H9 (cell line): ENCODE measurements at regions not wholly inside any gene's neighbourhood (a gene's known extent, or its start where the extent isn't known, plus 50 kb on each side); places are given as distances from the start of the nearest gene placed in this dataset.
A peak's percentile ranks its signal among the peaks of the same experiment; 100 is the strongest.

Experiments used
- DNase-seq: peaks from one replicate; pipeline ENCODE4 v3.0.0-alpha.2; 2017
- H2AFZ ChIP-seq: one replicate; pipeline ENCODE4 v1.6.1; 2013; ENCODE audit warnings: mild to moderate bottlenecking, low read length, control low read depth, moderate library complexity
- H2AK5ac ChIP-seq: 2 replicates; pipeline ENCODE4 v1.6.1; 2013; ENCODE audit warnings: low read length, control low read depth, mixed read lengths; ENCODE audit not compliant: insufficient read length
- H2BK120ac ChIP-seq: one replicate; pipeline ENCODE4 v1.6.1; 2013; ENCODE audit warnings: low read depth, mild to moderate bottlenecking, low read length, control low read depth, inconsistent platforms; ENCODE audit not compliant: poor library complexity, severe bottlenecking
- H2BK12ac ChIP-seq: 2 replicates; pipeline ENCODE4 v1.6.1; 2013; ENCODE audit warnings: low read length, control low read depth, mixed read lengths, low read depth; ENCODE audit not compliant: insufficient read length
- H2BK15ac ChIP-seq: 2 replicates; pipeline ENCODE4 v1.6.1; 2013; ENCODE audit warnings: low read depth, low read length, control low read depth
- H2BK20ac ChIP-seq: one replicate; pipeline ENCODE4 v1.6.1; 2013; ENCODE audit warnings: low read depth, mild to moderate bottlenecking, low read length, control low read depth, inconsistent platforms; ENCODE audit not compliant: poor library complexity, severe bottlenecking
- H2BK5ac ChIP-seq: 2 replicates; pipeline ENCODE4 v1.6.1; 2013; ENCODE audit warnings: low read length, control low read depth, mixed read lengths; ENCODE audit not compliant: insufficient read length
- H3K14ac ChIP-seq: 2 replicates; pipeline ENCODE4 v1.6.1; 2013; ENCODE audit warnings: low read length, control low read depth; ENCODE audit not compliant: insufficient read depth
- H3K18ac ChIP-seq: 2 replicates; pipeline ENCODE4 v1.6.1; 2013; ENCODE audit warnings: low read depth, mild to moderate bottlenecking, mixed read lengths, low read length, control low read depth; ENCODE audit not compliant: insufficient read length
- H3K23ac ChIP-seq: 2 replicates; pipeline ENCODE4 v1.6.1; 2013; ENCODE audit warnings: low read length, control low read depth, mixed read lengths, low read depth; ENCODE audit not compliant: insufficient read length
- H3K23me2 ChIP-seq: 2 replicates; pipeline ENCODE4 v1.6.1; 2013; ENCODE audit warnings: low read depth, mild to moderate bottlenecking, mixed read lengths, low read length, control low read depth; ENCODE audit not compliant: insufficient read length, poor library complexity, severe bottlenecking
- H3K27ac ChIP-seq: 2 replicates; pipeline ENCODE4 v1.5.1; 2013; ENCODE audit warnings: low read length, control low read depth, mixed read lengths, low read depth; ENCODE audit not compliant: insufficient read length
- H3K27me3 ChIP-seq: 2 replicates; pipeline ENCODE4 v1.6.1; 2013; ENCODE audit warnings: low read length, control low read depth, inconsistent platforms; ENCODE audit not compliant: insufficient read depth
- H3K4ac ChIP-seq: 2 replicates; pipeline ENCODE4 v1.6.1; 2013; ENCODE audit warnings: low read depth, mild to moderate bottlenecking, control low read depth, inconsistent platforms, low read length, moderate library complexity
- H3K4me1 ChIP-seq: 2 replicates; pipeline ENCODE4 v1.6.1; 2013; ENCODE audit warnings: low read length, control low read depth, inconsistent platforms; ENCODE audit not compliant: insufficient read depth
- H3K4me2 ChIP-seq: 2 replicates; pipeline ENCODE4 v1.6.1; 2013; ENCODE audit warnings: low read length, control low read depth, mixed read lengths; ENCODE audit not compliant: insufficient read length, insufficient read depth
- H3K56ac ChIP-seq: 2 replicates; pipeline ENCODE4 v1.6.1; 2013; ENCODE audit warnings: low read depth, mild to moderate bottlenecking, mixed read lengths, low read length, control low read depth; ENCODE audit not compliant: insufficient read length
- H3K79me1 ChIP-seq: 2 replicates; pipeline ENCODE4 v1.6.1; 2013; ENCODE audit warnings: low read depth, mild to moderate bottlenecking, moderate library complexity, low read length, control low read depth, inconsistent platforms; ENCODE audit not compliant: insufficient read depth, poor library complexity, severe bottlenecking
- H3K79me2 ChIP-seq: 2 replicates; pipeline ENCODE4 v1.6.1; 2013; ENCODE audit warnings: low read length, control low read depth, inconsistent platforms; ENCODE audit not compliant: insufficient read depth
- H3K9ac ChIP-seq: 2 replicates; pipeline ENCODE4 v1.6.1; 2013; ENCODE audit warnings: low read length, control low read depth, mixed read lengths; ENCODE audit not compliant: insufficient read length; ENCODE audit errors: extremely low read depth
- H3K9me3 ChIP-seq: one replicate; pipeline ENCODE4 v1.6.1; 2013; ENCODE audit warnings: low read depth, low read length, inconsistent platforms; ENCODE audit not compliant: control insufficient read depth
- H3T11ph ChIP-seq: one replicate; pipeline ENCODE4 v1.6.1; 2013; ENCODE audit warnings: mild to moderate bottlenecking, low read length, control low read depth, inconsistent platforms
- H4K20me1 ChIP-seq: one replicate; pipeline ENCODE4 v1.6.1; 2013; ENCODE audit not compliant: control insufficient read depth, insufficient read length, insufficient read depth
- H4K5ac ChIP-seq: 2 replicates; pipeline ENCODE4 v1.6.1; 2013; ENCODE audit warnings: low read depth, mild to moderate bottlenecking, mixed read lengths, low read length, control low read depth; ENCODE audit not compliant: insufficient read length
- H4K8ac ChIP-seq: replicated peaks from 2 replicates; pipeline ENCODE4 v1.6.1; 2013; ENCODE audit warnings: low read length, control low read depth, mixed read lengths, low read depth; ENCODE audit not compliant: insufficient read length
- H4K91ac ChIP-seq: 2 replicates; pipeline ENCODE4 v1.6.1; 2013; ENCODE audit warnings: low read depth, mild to moderate bottlenecking, moderate library complexity, mixed read lengths, low read length, control low read depth; ENCODE audit not compliant: insufficient read length
- H3K27ac Mint-ChIP-seq, 3 experiments: 2 replicates in 2 of 3; 3 replicates in 1 of 3; pipeline ENCODE4 v1.8.0; 2020 to 2021; ENCODE audit warnings: mixed read lengths in 3 of 3, mild to moderate bottlenecking in 1 of 3, moderate library complexity in 1 of 3
- H3K27me3 Mint-ChIP-seq: 2 replicates; pipeline ENCODE4 v1.8.0; 2021; ENCODE audit warnings: low read depth, mild to moderate bottlenecking, moderate library complexity, mixed read lengths
- H3K36me3 Mint-ChIP-seq, 3 experiments: 2 replicates in 2 of 3; 3 replicates in 1 of 3; pipeline ENCODE4 v1.8.0; 2020 to 2021; ENCODE audit warnings: low read depth in 3 of 3, mixed read lengths in 3 of 3; ENCODE audit not compliant: insufficient read depth in 1 of 3
- H3K4me1 Mint-ChIP-seq, 2 experiments: 2 replicates each; pipeline ENCODE4 v1.8.0; 2020; ENCODE audit warnings: mixed read lengths in 2 of 2
- H3K4me3 Mint-ChIP-seq, 2 experiments: 2 replicates in 1 of 2; 3 replicates in 1 of 2; pipeline ENCODE4 v1.8.0; 2020 to 2021; ENCODE audit warnings: mild to moderate bottlenecking in 2 of 2, mixed read lengths in 2 of 2, moderate library complexity in 1 of 2
- H3K9me3 Mint-ChIP-seq, 2 experiments: 2 replicates in 1 of 2; 3 replicates in 1 of 2; pipeline ENCODE4 v1.8.0; 2020; ENCODE audit warnings: mild to moderate bottlenecking in 2 of 2, mixed read lengths in 2 of 2, moderate library complexity in 1 of 2
- WGBS: extraction: QIAGEN DNeasy Blood & Tissue Kit; methylation state at CpG from one replicate; pipeline ENCODE4 v1.1.7; 2013; ENCODE audit warnings: missing lambda C conversion rate, low lambda C conversion rate, mixed read lengths; ENCODE audit not compliant: insufficient read length; ENCODE audit errors: extremely low coverage; 5-methylcytosine and 5-hydroxymethylcytosine counted together
- TF ChIP-seq, protein P1 (sequence below): fragments of 200-600 bp; sonication (generic); conservative IDR thresholded peaks from 3 replicates; pipeline ENCODE4 v1.8.0; 2021; ENCODE audit warnings: antibody characterized with exemption, mild to moderate bottlenecking

DNA sequence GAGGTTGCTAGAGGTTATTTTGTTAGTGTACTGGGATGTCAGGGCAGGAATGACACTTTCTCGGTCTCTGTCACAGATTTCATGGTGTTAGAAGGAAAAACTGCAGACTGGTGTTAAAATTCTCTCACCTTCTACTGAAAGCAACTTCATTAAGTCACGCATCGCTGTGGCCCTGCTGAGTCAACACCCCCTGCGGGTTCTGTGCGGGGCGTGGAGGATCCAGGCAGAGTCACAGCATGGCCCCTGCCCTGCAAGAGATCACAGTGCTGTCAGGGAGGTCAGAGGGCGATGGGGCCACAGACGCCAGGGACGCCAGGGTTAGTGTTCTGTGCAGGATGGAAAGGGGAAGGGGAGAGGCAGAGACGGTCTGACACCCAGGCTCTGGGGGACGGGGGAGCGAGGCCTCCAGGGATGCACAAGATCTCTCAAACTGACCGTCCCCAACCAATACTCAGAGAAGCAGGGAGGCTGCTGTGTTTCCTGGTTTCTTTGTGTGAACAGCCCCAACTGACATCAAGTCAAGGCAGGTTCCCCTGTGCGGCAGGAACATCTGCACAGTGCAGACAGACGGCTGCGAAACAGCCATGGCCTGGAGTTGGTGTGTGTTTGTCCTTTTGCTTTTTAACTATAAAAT is 354.9 kb upstream of the SALL3 start:
- Histone ChIP-seq H3K23me2 (peaks cover 2% of the 10 kb centered on the region), H2BK120ac (no peak overlapping the region), H4K91ac (no peak overlapping the region), H3K4ac (no peak overlapping the region), H3K14ac (no peak overlapping the region), H2BK20ac (no peak overlapping the region), H3K4me2 (no peak overlapping the region), H3K79me2 (no peaks in the 10 kb centered on the region), H2AK5ac (no peak overlapping the region), H3K9me3 (no peaks in the 10 kb centered on the region), H3K27me3 (no peaks in the 10 kb centered on the region), H4K8ac (no peak overlapping the region), H2AFZ (no peak overlapping the region), H2BK15ac (no peak overlapping the region), H3K9ac (no peak overlapping the region), H3K4me1 (no peaks in the 10 kb centered on the region), H3T11ph (no peak overlapping the region), H3K56ac (no peak overlapping the region), H2BK5ac (no peak overlapping the region), H4K5ac (no peak overlapping the region), H3K23ac (no peak overlapping the region), H4K20me1 (no peaks in the 10 kb centered on the region), H2BK12ac (no peak overlapping the region), H3K27ac (no peak overlapping the region), H3K18ac (no peak overlapping the region), H3K79me1 (no peaks in the 10 kb centered on the region)
- H3K27me3 Mint-ChIP-seq, result peaks cover 5% of the 10 kb centered on the region
- DNase-seq, result no peak
- peak overlapping the region in 1 of 3 experiments; percentile 71; a peak in 3 of 7 replicates for H3K27ac Mint-ChIP-seq
- TF ChIP-seq, protein P1, sequence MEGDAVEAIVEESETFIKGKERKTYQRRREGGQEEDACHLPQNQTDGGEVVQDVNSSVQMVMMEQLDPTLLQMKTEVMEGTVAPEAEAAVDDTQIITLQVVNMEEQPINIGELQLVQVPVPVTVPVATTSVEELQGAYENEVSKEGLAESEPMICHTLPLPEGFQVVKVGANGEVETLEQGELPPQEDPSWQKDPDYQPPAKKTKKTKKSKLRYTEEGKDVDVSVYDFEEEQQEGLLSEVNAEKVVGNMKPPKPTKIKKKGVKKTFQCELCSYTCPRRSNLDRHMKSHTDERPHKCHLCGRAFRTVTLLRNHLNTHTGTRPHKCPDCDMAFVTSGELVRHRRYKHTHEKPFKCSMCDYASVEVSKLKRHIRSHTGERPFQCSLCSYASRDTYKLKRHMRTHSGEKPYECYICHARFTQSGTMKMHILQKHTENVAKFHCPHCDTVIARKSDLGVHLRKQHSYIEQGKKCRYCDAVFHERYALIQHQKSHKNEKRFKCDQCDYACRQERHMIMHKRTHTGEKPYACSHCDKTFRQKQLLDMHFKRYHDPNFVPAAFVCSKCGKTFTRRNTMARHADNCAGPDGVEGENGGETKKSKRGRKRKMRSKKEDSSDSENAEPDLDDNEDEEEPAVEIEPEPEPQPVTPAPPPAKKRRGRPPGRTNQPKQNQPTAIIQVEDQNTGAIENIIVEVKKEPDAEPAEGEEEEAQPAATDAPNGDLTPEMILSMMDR, result no peak
- peaks cover 0 to 13% (median 3%) of the 10 kb centered on the region in 3 experiments; a peak in 4 of 7 replicates for H3K36me3 Mint-ChIP-seq
- H3K4me3 Mint-ChIP-seq, result no peak overlapping the region
- WGBS, result no CpG with 5 or more reads among the region's 16 CpGs
- peaks cover 9 to 10% of the 10 kb centered on the region in 2 experiments for H3K4me1 Mint-ChIP-seq
- peaks cover 11% of the 10 kb centered on the region in 2 experiments for H3K9me3 Mint-ChIP-seq
